ENCODE measurements at regions not wholly inside any gene's neighbourhood (a gene's known extent, or its start where the extent isn't known, plus 50 kb on each side); places are given as distances from the start of the nearest gene placed in this dataset.
A peak's percentile ranks its signal among the peaks of the same experiment; 100 is the strongest.

DNA sequence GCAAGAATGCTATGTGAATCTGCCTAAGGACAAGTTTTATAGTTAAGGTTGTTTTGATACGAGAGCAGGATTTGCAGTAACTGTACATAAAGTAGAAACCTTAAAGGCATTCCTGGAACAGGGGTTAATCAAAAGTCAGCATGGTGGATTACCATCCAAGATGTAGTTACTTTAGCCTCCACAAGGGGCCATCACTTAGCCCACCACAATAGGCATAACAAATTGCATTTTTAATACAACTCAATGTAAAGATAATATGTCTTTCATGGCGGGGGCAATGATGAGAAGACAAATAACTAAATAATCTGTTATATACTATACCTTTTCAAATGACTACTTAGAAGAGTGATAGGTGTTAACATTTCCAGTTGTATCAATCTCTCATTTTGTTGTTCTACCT lies 611.2 kb upstream of the ADGRL4 start:
- Mint-ChIP-seq H3K27me3 (ENCODE audit: insufficient read depth, unreplicated experiment) (no peaks in the 10 kb centered on the region), H3K27ac (ENCODE audit: unreplicated experiment) (no peak overlapping the region), H3K36me3 (ENCODE audit: insufficient read depth, unreplicated experiment) (no peaks in the 10 kb centered on the region), H3K9me3 (ENCODE audit: unreplicated experiment) (no peaks in the 10 kb centered on the region), H3K4me3 (ENCODE audit: unreplicated experiment) (no peak overlapping the region), H3K4me1 (ENCODE audit: low read depth, unreplicated experiment) (peaks cover 7% of the 10 kb centered on the region)
- H3K9me3 ChIP-seq = no peaks in the 10 kb centered on the region
- no peaks in the 10 kb centered on the region for H3K4me1 ChIP-seq
- no peak for DNase-seq
- ChIA-PET POLR2A (no interaction called here), CTCF (no interaction called here)
- intact Hi-C loops (cut with micrococcal nuclease; ENCODE audit: unreplicated experiment) = no loop called here
- BruUV-seq (replicated peaks) = no TSS peak
- TF ChIP-seq, protein P1, sequence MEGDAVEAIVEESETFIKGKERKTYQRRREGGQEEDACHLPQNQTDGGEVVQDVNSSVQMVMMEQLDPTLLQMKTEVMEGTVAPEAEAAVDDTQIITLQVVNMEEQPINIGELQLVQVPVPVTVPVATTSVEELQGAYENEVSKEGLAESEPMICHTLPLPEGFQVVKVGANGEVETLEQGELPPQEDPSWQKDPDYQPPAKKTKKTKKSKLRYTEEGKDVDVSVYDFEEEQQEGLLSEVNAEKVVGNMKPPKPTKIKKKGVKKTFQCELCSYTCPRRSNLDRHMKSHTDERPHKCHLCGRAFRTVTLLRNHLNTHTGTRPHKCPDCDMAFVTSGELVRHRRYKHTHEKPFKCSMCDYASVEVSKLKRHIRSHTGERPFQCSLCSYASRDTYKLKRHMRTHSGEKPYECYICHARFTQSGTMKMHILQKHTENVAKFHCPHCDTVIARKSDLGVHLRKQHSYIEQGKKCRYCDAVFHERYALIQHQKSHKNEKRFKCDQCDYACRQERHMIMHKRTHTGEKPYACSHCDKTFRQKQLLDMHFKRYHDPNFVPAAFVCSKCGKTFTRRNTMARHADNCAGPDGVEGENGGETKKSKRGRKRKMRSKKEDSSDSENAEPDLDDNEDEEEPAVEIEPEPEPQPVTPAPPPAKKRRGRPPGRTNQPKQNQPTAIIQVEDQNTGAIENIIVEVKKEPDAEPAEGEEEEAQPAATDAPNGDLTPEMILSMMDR (IDR thresholded peaks at IDR 0.05; ENCODE audit: insufficient read depth in 1 of 2, low read depth in 1 of 2, low read length in 1 of 2, severe bottlenecking in 1 of 2, unreplicated experiment in 1 of 2) = peak in 1 of 2 experiments; percentile 14
- no peak overlapping the region for H3K4me3 ChIP-seq (ENCODE audit: low read depth, low read length)
- H3K36me3 ChIP-seq (ENCODE audit: control insufficient read depth, insufficient read depth, low read length) = no peaks in the 10 kb centered on the region
- H3K27me3 ChIP-seq (replicated peaks; ENCODE audit: control insufficient read depth, insufficient read depth, low read length) = no peaks in the 10 kb centered on the region

DNA sequence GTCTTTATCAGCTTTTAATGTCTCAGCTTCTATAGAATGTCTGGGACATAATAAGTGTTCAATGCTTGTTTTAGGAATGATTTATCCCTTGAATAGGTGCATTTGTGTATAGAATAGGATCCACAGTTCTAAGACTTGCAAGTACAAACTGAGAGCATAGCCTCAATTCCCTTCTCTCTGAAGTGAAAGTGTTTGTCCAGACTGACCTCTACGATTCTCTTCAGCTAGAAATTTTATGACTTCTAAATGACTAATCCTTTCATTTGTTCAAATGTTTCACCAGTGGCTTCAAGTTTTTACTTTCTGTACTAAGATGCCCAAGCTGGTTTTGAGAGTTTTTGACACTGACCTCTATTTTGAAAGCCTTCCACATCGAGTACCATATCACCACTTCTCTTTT lies 608.2 kb upstream of the ADGRL4 start:
- Mint-ChIP-seq H3K27ac (ENCODE audit: unreplicated experiment) (no peak overlapping the region), H3K36me3 (ENCODE audit: insufficient read depth, unreplicated experiment) (no peaks in the 10 kb centered on the region), H3K4me1 (ENCODE audit: low read depth, unreplicated experiment) (peaks cover 7% of the 10 kb centered on the region), H3K9me3 (ENCODE audit: unreplicated experiment) (no peaks in the 10 kb centered on the region), H3K4me3 (ENCODE audit: unreplicated experiment) (no peak overlapping the region), H3K27me3 (ENCODE audit: insufficient read depth, unreplicated experiment) (no peaks in the 10 kb centered on the region)
- H3K4me3 ChIP-seq (ENCODE audit: low read depth, low read length) = no peak overlapping the region
- intact Hi-C loops (cut with micrococcal nuclease; ENCODE audit: unreplicated experiment) = no loop called here
- no TSS peak for BruUV-seq (replicated peaks)
- no peaks in the 10 kb centered on the region for H3K4me1 ChIP-seq
- no peaks in the 10 kb centered on the region for H3K9me3 ChIP-seq
- TF ChIP-seq, protein P1 (IDR thresholded peaks at IDR 0.05; ENCODE audit: insufficient read depth in 1 of 2, low read depth in 1 of 2, low read length in 1 of 2, severe bottlenecking in 1 of 2, unreplicated experiment in 1 of 2) = no peak
- no peaks in the 10 kb centered on the region for H3K27me3 ChIP-seq (replicated peaks; ENCODE audit: control insufficient read depth, insufficient read depth, low read length)
- DNase-seq = no peak
- no peaks in the 10 kb centered on the region for H3K36me3 ChIP-seq (ENCODE audit: control insufficient read depth, insufficient read depth, low read length)
- ChIA-PET CTCF (no interaction called here), POLR2A (no interaction called here)

DNA sequence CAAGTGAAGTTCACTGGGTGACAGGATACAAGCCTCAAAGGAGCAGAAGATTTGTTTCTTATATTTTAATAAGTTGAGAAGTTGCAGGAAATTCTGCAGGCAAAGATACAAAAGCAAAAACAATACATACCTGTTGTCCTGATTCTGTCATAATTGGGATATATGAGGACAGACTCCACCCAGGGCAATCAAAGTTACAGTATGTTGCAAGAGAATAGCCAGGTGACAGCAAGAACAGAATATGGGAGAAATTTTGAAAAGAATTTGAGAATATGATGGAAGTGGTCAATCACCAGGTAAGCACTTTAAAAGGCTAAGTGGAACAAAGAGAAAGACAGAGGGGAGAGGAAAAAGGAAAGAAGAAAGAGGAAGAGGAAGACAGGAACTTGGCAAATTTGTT lies 607.6 kb upstream of the ADGRL4 start:
- H3K27me3 ChIP-seq (replicated peaks; ENCODE audit: control insufficient read depth, insufficient read depth, low read length) = no peaks in the 10 kb centered on the region
- H3K4me1 ChIP-seq = no peaks in the 10 kb centered on the region
- DNase-seq = no peak
- Mint-ChIP-seq H3K4me3 (ENCODE audit: unreplicated experiment) (no peak overlapping the region), H3K36me3 (ENCODE audit: insufficient read depth, unreplicated experiment) (no peaks in the 10 kb centered on the region), H3K27me3 (ENCODE audit: insufficient read depth, unreplicated experiment) (no peaks in the 10 kb centered on the region), H3K27ac (ENCODE audit: unreplicated experiment) (no peak overlapping the region), H3K9me3 (ENCODE audit: unreplicated experiment) (no peaks in the 10 kb centered on the region), H3K4me1 (ENCODE audit: low read depth, unreplicated experiment) (peaks cover 7% of the 10 kb centered on the region)
- intact Hi-C loops (cut with micrococcal nuclease; ENCODE audit: unreplicated experiment) = no loop called here
- ChIA-PET POLR2A (no interaction called here), CTCF (no interaction called here)
- H3K36me3 ChIP-seq (ENCODE audit: control insufficient read depth, insufficient read depth, low read length) = no peaks in the 10 kb centered on the region
- no peak overlapping the region for H3K4me3 ChIP-seq (ENCODE audit: low read depth, low read length)
- BruUV-seq (replicated peaks) = no TSS peak
- H3K9me3 ChIP-seq = no peaks in the 10 kb centered on the region
- TF ChIP-seq, protein P1 (IDR thresholded peaks at IDR 0.05; ENCODE audit: insufficient read depth in 1 of 2, low read depth in 1 of 2, low read length in 1 of 2, severe bottlenecking in 1 of 2, unreplicated experiment in 1 of 2) = no peak

Data from Caco-2 (cell line).